Fibroblast of villous mesenchyme (primary cell): ENCODE measurements at regions not wholly inside any gene's neighbourhood (a gene's known extent, or its start where the extent isn't known, plus 50 kb on each side); places are given as distances from the start of the nearest gene placed in this dataset.

Source experiments
- DNase-seq: peaks from one replicate; pipeline ENCODE4 v3.0.0-alpha.2; 2010; ENCODE audit warnings: low read depth
- H3K4me3 ChIP-seq: 2 replicates; pipeline ENCODE4 v1.5.1; 2011; ENCODE audit warnings: low read depth, mild to moderate bottlenecking, low read length
- CTCF ChIP-seq: IDR thresholded peaks from 2 replicates; pipeline ENCODE4 v1.5.1; 2012; ENCODE audit warnings: low read depth, mild to moderate bottlenecking, low read length; ENCODE audit not compliant: insufficient read depth

DNA sequence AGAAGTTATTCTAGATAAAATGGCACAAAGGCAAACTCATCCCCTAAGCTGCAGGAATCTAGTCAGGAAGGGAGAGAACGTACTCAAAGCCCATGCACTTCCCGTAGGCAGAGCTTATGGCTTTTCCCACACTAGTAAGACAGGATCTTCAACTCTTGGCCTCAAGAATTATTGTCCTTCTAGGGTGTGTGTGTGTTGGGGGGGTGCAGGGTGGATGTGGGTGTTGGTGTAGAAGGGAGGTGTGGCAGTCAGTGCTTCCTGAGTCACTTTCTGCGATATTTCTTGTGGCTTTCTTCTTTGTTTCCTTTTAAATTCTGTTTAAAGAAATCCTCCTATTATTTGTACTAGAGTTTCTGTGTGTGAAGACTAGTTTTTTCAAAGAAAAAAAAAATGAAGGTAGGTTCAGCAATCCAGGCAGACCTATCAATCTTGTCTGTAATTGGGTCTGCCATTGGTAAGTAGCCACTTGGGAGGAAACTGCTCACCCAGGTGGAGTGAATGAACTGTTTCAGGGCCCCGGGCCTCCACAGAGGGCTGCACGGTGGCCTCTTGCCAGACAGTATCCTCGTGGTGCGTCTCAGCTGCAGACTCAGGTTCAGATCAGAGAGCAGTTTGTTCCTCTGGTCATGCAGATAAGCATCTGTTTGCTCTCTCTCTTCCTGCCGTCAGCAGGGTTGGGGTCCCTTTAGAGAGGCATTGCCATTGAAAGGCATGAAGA, 131.9 kb downstream of the NPR3 start:
- no peak overlapping the region for H3K4me3 ChIP-seq
- TF ChIP-seq CTCF: no peak
- no peak for DNase-seq

DNA sequence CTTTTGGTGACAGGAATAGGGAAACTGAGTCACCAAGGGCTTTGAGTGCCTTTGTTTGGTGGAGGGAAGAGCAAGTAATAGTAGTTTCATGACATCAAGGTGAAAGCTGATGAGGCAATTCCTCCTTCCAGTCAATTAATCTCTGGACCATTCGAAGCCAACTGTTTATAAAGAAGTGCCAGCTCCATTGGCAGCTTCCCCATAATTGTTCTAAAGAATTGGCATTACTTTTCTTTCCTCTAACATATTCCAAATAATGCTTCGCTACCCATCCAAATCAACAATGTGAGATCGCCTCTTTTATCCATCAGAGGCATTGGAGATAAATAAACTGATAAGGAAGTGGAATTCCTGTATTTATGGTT, 132.4 kb downstream of the NPR3 start:
- H3K4me3 ChIP-seq: no peak overlapping the region
- TF ChIP-seq CTCF: no peak
- no peak for DNase-seq

DNA sequence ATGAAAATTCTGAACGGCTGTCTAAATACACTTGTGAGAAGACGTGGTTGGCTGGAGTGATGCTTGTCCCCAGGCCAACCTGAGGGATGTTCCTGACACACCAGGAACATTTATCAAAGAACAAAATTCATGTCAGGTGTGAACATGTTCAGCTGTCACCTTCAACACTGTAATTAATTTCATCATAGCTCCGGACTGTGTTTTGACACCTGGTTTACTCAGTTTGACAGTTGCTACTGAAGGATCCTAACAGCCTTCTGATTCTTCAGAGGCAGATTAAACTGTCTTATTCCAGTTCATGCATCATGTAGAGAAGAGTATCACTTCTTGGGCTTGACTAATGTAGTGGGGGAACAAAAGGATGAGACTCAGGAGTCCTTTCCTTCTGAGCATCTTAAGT, 134.1 kb downstream of the NPR3 start:
- DNase-seq: no peak
- H3K4me3 ChIP-seq: no peak overlapping the region
- TF ChIP-seq CTCF: no peak

- no peak for TF ChIP-seq CTCF
Measured at GRCh38 chr5:32848120-32848519, 137.0 kb downstream of the NPR3 start.

DNA sequence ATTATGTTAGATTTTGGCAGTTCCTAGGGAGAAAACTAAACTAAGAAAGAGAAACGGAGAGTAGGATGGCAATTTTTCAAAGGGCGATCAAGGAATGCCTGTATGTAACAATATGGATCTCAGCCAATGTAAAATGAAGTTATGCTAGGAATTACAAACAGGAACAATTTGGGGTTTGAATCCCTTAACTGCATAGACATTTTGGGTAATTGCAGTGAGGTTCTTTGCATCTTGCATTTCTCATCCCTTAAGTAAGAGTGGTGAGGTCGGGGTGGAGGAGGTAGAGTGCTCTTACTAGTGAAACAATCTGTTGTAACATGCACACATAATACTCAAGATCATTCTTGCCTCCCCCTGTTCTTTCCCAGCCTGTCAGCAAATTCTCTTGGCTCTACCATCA, 137.6 kb downstream of the NPR3 start:
- DNase-seq: no peak
- TF ChIP-seq CTCF: no peak
- H3K4me3 ChIP-seq: no peak overlapping the region

More at GRCh38 chr5:32848120-32848519, 137.0 kb downstream of the NPR3 start:
- no peak for DNase-seq
- no peak overlapping the region for H3K4me3 ChIP-seq

- no peak for TF ChIP-seq CTCF
- no peak overlapping the region for H3K4me3 ChIP-seq
- DNase-seq: no peak
Measured at GRCh38 chr5:32850817-32851496, 139.8 kb downstream of the NPR3 start.
